ENCODE measurements at regions not wholly inside any gene's neighbourhood (a gene's known extent, or its start where the extent isn't known, plus 50 kb on each side); places are given as distances from the start of the nearest gene placed in this dataset.

- DNase-seq: no peak
- in situ Hi-C loops (cut with MboI; ENCODE audit: low pct_unique_long_range_greater_than_20kb, low sequenced_read_pairs): no loop called here
Observed at GRCh38 chr2:235232449-235233433, 261.1 kb upstream of the AGAP1 start.

- no peak for DNase-seq
- in situ Hi-C loops (cut with MboI; ENCODE audit: low pct_unique_long_range_greater_than_20kb, low sequenced_read_pairs): no loop called here
Observed at GRCh38 chr2:235234736-235235135, 259.1 kb upstream of the AGAP1 start.

GRCh38 chr2:235235977-235236767 is 257.7 kb upstream of the AGAP1 start:
- in situ Hi-C loops (cut with MboI; ENCODE audit: low pct_unique_long_range_greater_than_20kb, low sequenced_read_pairs): no loop called here
- DNase-seq: no peak

GRCh38 chr2:235238537-235238936 is 255.3 kb upstream of the AGAP1 start:
- in situ Hi-C loops (cut with MboI; ENCODE audit: low pct_unique_long_range_greater_than_20kb, low sequenced_read_pairs): no loop called here
- DNase-seq: no peak

GRCh38 chr2:235240574-235240973 is 253.3 kb upstream of the AGAP1 start:
- in situ Hi-C loops (cut with MboI; ENCODE audit: low pct_unique_long_range_greater_than_20kb, low sequenced_read_pairs): no loop called here
- no peak for DNase-seq

GRCh38 chr2:235244255-235245220 is 249.3 kb upstream of the AGAP1 start:
- in situ Hi-C loops (cut with MboI; ENCODE audit: low pct_unique_long_range_greater_than_20kb, low sequenced_read_pairs): no loop called here
- DNase-seq: peak; percentile 45

- no peak for DNase-seq
- in situ Hi-C loops (cut with MboI; ENCODE audit: low pct_unique_long_range_greater_than_20kb, low sequenced_read_pairs): no loop called here
Observed at GRCh38 chr2:235247001-235247400, 246.8 kb upstream of the AGAP1 start.

- in situ Hi-C loops (cut with MboI; ENCODE audit: low pct_unique_long_range_greater_than_20kb, low sequenced_read_pairs): no loop called here
- DNase-seq: no peak
Observed at GRCh38 chr2:235255693-235256092, 238.2 kb upstream of the AGAP1 start.

GRCh38 chr2:235257590-235257989 is 236.3 kb upstream of the AGAP1 start:
- in situ Hi-C loops (cut with MboI; ENCODE audit: low pct_unique_long_range_greater_than_20kb, low sequenced_read_pairs): no loop called here
- DNase-seq: no peak

GRCh38 chr2:235262750-235263149 is 231.1 kb upstream of the AGAP1 start:
- DNase-seq: no peak
- in situ Hi-C loops (cut with MboI; ENCODE audit: low pct_unique_long_range_greater_than_20kb, low sequenced_read_pairs): no loop called here

GRCh38 chr2:235263205-235264120 is 230.4 kb upstream of the AGAP1 start:
- in situ Hi-C loops (cut with MboI; ENCODE audit: low pct_unique_long_range_greater_than_20kb, low sequenced_read_pairs): no loop called here

GRCh38 chr2:235264121-235264493 is 229.7 kb upstream of the AGAP1 start:
- in situ Hi-C loops (cut with MboI; ENCODE audit: low pct_unique_long_range_greater_than_20kb, low sequenced_read_pairs): no loop called here
- no peak for DNase-seq

More at GRCh38 chr2:235263205-235264120, 230.4 kb upstream of the AGAP1 start:
- DNase-seq: no peak

- no peak for DNase-seq
- in situ Hi-C loops (cut with MboI; ENCODE audit: low pct_unique_long_range_greater_than_20kb, low sequenced_read_pairs): no loop called here
Observed at GRCh38 chr2:235264512-235264911, 229.3 kb upstream of the AGAP1 start.

GRCh38 chr2:235265348-235265965 is 228.4 kb upstream of the AGAP1 start:
- no peak for DNase-seq
- in situ Hi-C loops (cut with MboI; ENCODE audit: low pct_unique_long_range_greater_than_20kb, low sequenced_read_pairs): no loop called here

- in situ Hi-C loops (cut with MboI; ENCODE audit: low pct_unique_long_range_greater_than_20kb, low sequenced_read_pairs): no loop called here
- no peak for DNase-seq
Observed at GRCh38 chr2:235267251-235267650, 226.6 kb upstream of the AGAP1 start.

- DNase-seq: no peak
- in situ Hi-C loops (cut with MboI; ENCODE audit: low pct_unique_long_range_greater_than_20kb, low sequenced_read_pairs): no loop called here
Observed at GRCh38 chr2:235268535-235268934, 225.3 kb upstream of the AGAP1 start.

GRCh38 chr2:235270291-235270690 is 223.6 kb upstream of the AGAP1 start:
- in situ Hi-C loops (cut with MboI; ENCODE audit: low pct_unique_long_range_greater_than_20kb, low sequenced_read_pairs): no loop called here
- no peak for DNase-seq

- DNase-seq: peak; percentile 72
- in situ Hi-C loops (cut with MboI; ENCODE audit: low pct_unique_long_range_greater_than_20kb, low sequenced_read_pairs): no loop called here
Observed at GRCh38 chr2:235270956-235271355, 222.9 kb upstream of the AGAP1 start.

Data from KBM-7 (cell line).